AG10803 (cell line): ENCODE measurements at regions not wholly inside any gene's neighbourhood (a gene's known extent, or its start where the extent isn't known, plus 50 kb on each side); places are given as distances from the start of the nearest gene placed in this dataset.

Experiments
- DNase-seq: peaks from one replicate; pipeline ENCODE4 v3.0.0; 2010; ENCODE audit warnings: low read depth
- H3K4me3 ChIP-seq: 2 replicates; pipeline ENCODE4 v1.5.1; 2011; ENCODE audit warnings: mild to moderate bottlenecking, low read length, control low read depth
- TF ChIP-seq, protein P1 (sequence below): conservative IDR thresholded peaks from 2 replicates; pipeline ENCODE4 v1.5.1; 2011; ENCODE audit warnings: mild to moderate bottlenecking, low read length, control low read depth, inconsistent platforms

GRCh38 chr11:10938650-10939387 lies 81.0 kb upstream of the ZBED5 start:
- no peak overlapping the region for H3K4me3 ChIP-seq
- TF ChIP-seq, protein P1, sequence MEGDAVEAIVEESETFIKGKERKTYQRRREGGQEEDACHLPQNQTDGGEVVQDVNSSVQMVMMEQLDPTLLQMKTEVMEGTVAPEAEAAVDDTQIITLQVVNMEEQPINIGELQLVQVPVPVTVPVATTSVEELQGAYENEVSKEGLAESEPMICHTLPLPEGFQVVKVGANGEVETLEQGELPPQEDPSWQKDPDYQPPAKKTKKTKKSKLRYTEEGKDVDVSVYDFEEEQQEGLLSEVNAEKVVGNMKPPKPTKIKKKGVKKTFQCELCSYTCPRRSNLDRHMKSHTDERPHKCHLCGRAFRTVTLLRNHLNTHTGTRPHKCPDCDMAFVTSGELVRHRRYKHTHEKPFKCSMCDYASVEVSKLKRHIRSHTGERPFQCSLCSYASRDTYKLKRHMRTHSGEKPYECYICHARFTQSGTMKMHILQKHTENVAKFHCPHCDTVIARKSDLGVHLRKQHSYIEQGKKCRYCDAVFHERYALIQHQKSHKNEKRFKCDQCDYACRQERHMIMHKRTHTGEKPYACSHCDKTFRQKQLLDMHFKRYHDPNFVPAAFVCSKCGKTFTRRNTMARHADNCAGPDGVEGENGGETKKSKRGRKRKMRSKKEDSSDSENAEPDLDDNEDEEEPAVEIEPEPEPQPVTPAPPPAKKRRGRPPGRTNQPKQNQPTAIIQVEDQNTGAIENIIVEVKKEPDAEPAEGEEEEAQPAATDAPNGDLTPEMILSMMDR = no peak
- no peak for DNase-seq

GRCh38 chr11:10938231-10938630 lies 80.4 kb upstream of the ZBED5 start:
- DNase-seq = no peak
- no peak overlapping the region for H3K4me3 ChIP-seq
- TF ChIP-seq, protein P1 = no peak

DNA sequence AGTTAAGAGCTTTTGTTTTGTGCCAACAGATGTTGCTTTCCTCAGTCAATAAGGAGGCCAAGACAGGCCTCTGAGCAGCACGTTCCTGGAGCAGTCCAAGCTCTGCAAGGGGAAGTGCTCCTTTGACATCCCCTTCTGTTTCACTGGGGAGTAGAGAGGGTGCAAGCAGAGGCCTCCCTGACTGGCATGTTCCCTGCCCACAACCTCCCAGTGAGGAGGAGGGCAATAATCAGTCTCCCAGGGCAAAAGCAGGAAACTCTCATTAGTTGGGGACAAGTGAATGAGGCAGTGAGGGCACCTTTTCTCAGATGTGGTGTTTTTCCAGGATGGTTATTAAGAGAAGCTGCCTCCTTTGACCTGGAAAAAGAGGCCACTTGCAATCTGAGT lies 79.5 kb upstream of the ZBED5 start:
- TF ChIP-seq, protein P1 = no peak
- H3K4me3 ChIP-seq = no peak overlapping the region
- DNase-seq = no peak

GRCh38 chr11:10936626-10937384 lies 79.0 kb upstream of the ZBED5 start:
- DNase-seq = no peak
- no peak overlapping the region for H3K4me3 ChIP-seq
- TF ChIP-seq, protein P1 = no peak

GRCh38 chr11:10935015-10935559 lies 77.2 kb upstream of the ZBED5 start:
- TF ChIP-seq, protein P1 = no peak
- no peak for DNase-seq
- no peak overlapping the region for H3K4me3 ChIP-seq

GRCh38 chr11:10934293-10934860 lies 76.5 kb upstream of the ZBED5 start:
- H3K4me3 ChIP-seq = peak overlapping the region; percentile 69
- TF ChIP-seq, protein P1 = no peak
- no peak for DNase-seq
